Left lung (tissue), 4 donors: ENCODE measurements at regions not wholly inside any gene's neighbourhood (a gene's known extent, or its start where the extent isn't known, plus 50 kb on each side); places are given as distances from the start of the nearest gene placed in this dataset.

Experiments used
- ATAC-seq: fragments of 200-7000 bp; cut with Tn5 transposase; one replicate; pipeline ENCODE4 v1.9.1; 2020; ENCODE audit warnings: moderate library complexity
- DNase-seq, 4 donors: peaks; one replicate each; pipeline ENCODE4 v3.0.0-alpha.2; 2013 to 2020
- H3K27ac ChIP-seq, 2 donors: fragments of 200-600 bp; sonication (generic) in 1 of 2; one replicate each; pipeline versions ENCODE4 v1.5.0 to v1.8.0; 2020 to 2021
- H3K27me3 ChIP-seq, 2 donors: fragments of 200-600 bp; sonication (generic) in 1 of 2; one replicate each; pipeline versions ENCODE4 v1.5.0 to v1.8.0; 2020 to 2021
- H3K36me3 ChIP-seq, 2 donors: fragments of 200-600 bp; sonication (generic) in 1 of 2; one replicate each; pipeline versions ENCODE4 v1.5.0 to v1.8.0; 2020 to 2021
- H3K4me1 ChIP-seq, 2 donors: fragments of 200-600 bp; one replicate each; pipeline ENCODE4 v1.8.0; 2021
- H3K4me3 ChIP-seq, 2 donors: fragments of 200-600 bp; sonication (generic) in 1 of 2; one replicate each; pipeline versions ENCODE4 v1.5.0 to v1.8.0; 2020 to 2021; ENCODE audit warnings: mild to moderate bottlenecking in 1 of 2
- H3K9me3 ChIP-seq, 2 donors: fragments of 200-600 bp; sonication (generic) in 1 of 2; one replicate each; pipeline versions ENCODE4 v1.5.0 to v1.8.0; 2020 to 2021
- CTCF ChIP-seq, 2 donors: fragments of 200-600 bp; sonication (generic) in 1 of 2; IDR thresholded peaks; one replicate each; pipeline versions ENCODE4 v1.5.0 to v1.8.0; 2021; ENCODE audit warnings: antibody characterized with exemption in 2 of 2
- intact Hi-C, 2 donors: fragments of 100-400 bp; cut with DNase I; formaldehyde crosslinking; loops; one replicate each; pipeline versions ENCODE4 v1.11.2 to v1.14.2; 2022
- donor health status: DM: no; HTN: yes; CAD: no.
- donor health status: DM: no; HTN: no; CAD: no.

- Histone ChIP-seq H3K9me3 (no peaks in the 10 kb centered on the region), H3K27ac (no peak overlapping the region), H3K4me1 (no peaks in the 10 kb centered on the region), H3K36me3 (no peaks in the 10 kb centered on the region), H3K4me3 (no peak overlapping the region), H3K27me3 (no peaks in the 10 kb centered on the region)
- DNase-seq (no peak), ATAC-seq (no peak)
- no peak for TF ChIP-seq CTCF (IDR thresholded peaks at IDR 0.05)
- intact Hi-C loops, result no loop called here
Observed at GRCh38 chr13:31485183-31485582, 254.1 kb upstream of the RXFP2 start.

- Histone ChIP-seq H3K4me3 (no peak overlapping the region), H3K4me1 (no peaks in the 10 kb centered on the region), H3K9me3 (no peaks in the 10 kb centered on the region), H3K27me3 (no peaks in the 10 kb centered on the region), H3K36me3 (no peaks in the 10 kb centered on the region), H3K27ac (no peak overlapping the region)
- no peak for TF ChIP-seq CTCF (IDR thresholded peaks at IDR 0.05)
- DNase-seq (peak in 2 of 4 donors; percentile 9 to 17), ATAC-seq (no peak)
- intact Hi-C loops, result no loop called here
Observed at GRCh38 chr13:31485651-31486051, 253.7 kb upstream of the RXFP2 start.

DNA sequence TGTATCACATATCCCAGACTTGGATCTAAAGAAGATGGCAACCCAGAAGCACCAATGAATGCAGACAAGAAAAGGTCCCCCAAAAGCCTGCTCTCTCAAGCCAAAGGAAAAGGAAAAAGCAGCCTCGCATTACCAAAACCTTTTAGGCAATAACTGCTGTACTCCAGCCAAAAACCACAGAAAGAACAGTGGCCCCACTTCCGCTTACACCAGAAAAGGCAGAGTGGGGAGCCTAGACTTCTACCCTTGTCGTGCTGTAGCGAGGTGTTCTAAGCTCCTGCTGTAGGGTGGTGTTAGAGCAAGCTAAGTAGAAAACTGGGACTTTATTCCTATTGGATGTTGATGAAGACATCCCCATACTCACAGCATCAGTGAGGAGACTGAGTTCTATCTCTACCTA, 244.0 kb upstream of the RXFP2 start:
- no peak for DNase-seq
- Histone ChIP-seq H3K27me3 (no peaks in the 10 kb centered on the region), H3K9me3 (peaks cover 0 to 23% of the 10 kb centered on the region in 2 donors), H3K4me1 (no peaks in the 10 kb centered on the region), H3K4me3 (no peak overlapping the region), H3K27ac (no peak overlapping the region), H3K36me3 (no peaks in the 10 kb centered on the region)
- no peak for TF ChIP-seq CTCF (IDR thresholded peaks at IDR 0.05)
- intact Hi-C loops, result no loop called here
- ATAC-seq, result no peak

GRCh38 chr13:31499274-31499673, 240.1 kb upstream of the RXFP2 start:
- H3K27ac ChIP-seq, result no peak overlapping the region
- H3K4me1 ChIP-seq, result no peaks in the 10 kb centered on the region
- intact Hi-C loops, result no loop called here
- DNase-seq (no peak), ATAC-seq (no peak)
- no peak overlapping the region for H3K4me3 ChIP-seq
- H3K36me3 ChIP-seq, result no peaks in the 10 kb centered on the region
- peaks cover 0 to 23% of the 10 kb centered on the region in 2 donors for H3K9me3 ChIP-seq
- no peaks in the 10 kb centered on the region for H3K27me3 ChIP-seq
- no peak for TF ChIP-seq CTCF (IDR thresholded peaks at IDR 0.05)

- Histone ChIP-seq H3K4me3 (no peak overlapping the region), H3K9me3 (peaks cover 0 to 17% of the 10 kb centered on the region in 2 donors), H3K36me3 (no peaks in the 10 kb centered on the region), H3K27me3 (no peaks in the 10 kb centered on the region), H3K27ac (no peak overlapping the region), H3K4me1 (no peaks in the 10 kb centered on the region)
- intact Hi-C loops, result no loop called here
- TF ChIP-seq CTCF (IDR thresholded peaks at IDR 0.05), result no peak
- ATAC-seq, result no peak
- DNase-seq, result no peak
Observed at GRCh38 chr13:31503626-31504025, 235.7 kb upstream of the RXFP2 start.
